ENCODE measurements at regions not wholly inside any gene's neighbourhood (a gene's known extent, or its start where the extent isn't known, plus 50 kb on each side); places are given as distances from the start of the nearest gene placed in this dataset.

- no peak overlapping the region for H3K27ac ChIP-seq
Observed at GRCh38 chr13:100754459-100754858, 79.9 kb upstream of the TMTC4 start.

GRCh38 chr13:100753376-100753775 lies 78.8 kb upstream of the TMTC4 start:
- no peak overlapping the region for H3K27ac ChIP-seq
- TF ChIP-seq CTCF (conservative IDR thresholded peaks at IDR 0.05) (no peak), ZFX (IDR thresholded peaks at IDR 0.05) (no peak)

More at GRCh38 chr13:100754459-100754858, 79.9 kb upstream of the TMTC4 start:
- TF ChIP-seq ZFX (IDR thresholded peaks at IDR 0.05): no peak
- TF ChIP-seq CTCF (conservative IDR thresholded peaks at IDR 0.05): no peak

GRCh38 chr13:100751826-100752225 lies 77.2 kb upstream of the TMTC4 start:
- TF ChIP-seq CTCF (conservative IDR thresholded peaks at IDR 0.05) (no peak), ZFX (IDR thresholded peaks at IDR 0.05) (no peak)
- no peak overlapping the region for H3K27ac ChIP-seq

GRCh38 chr13:100746953-100747683 lies 72.5 kb upstream of the TMTC4 start:
- H3K27ac ChIP-seq: no peak overlapping the region
- no peak for TF ChIP-seq ZFX (IDR thresholded peaks at IDR 0.05)

- H3K27ac ChIP-seq: no peak overlapping the region
- TF ChIP-seq ZFX (IDR thresholded peaks at IDR 0.05) (no peak), CTCF (conservative IDR thresholded peaks at IDR 0.05) (no peak)
Observed at GRCh38 chr13:100738176-100738855, 63.7 kb upstream of the TMTC4 start.

- TF ChIP-seq CTCF (conservative IDR thresholded peaks at IDR 0.05): no peak
- no peak for TF ChIP-seq ZFX (IDR thresholded peaks at IDR 0.05)
Observed at GRCh38 chr13:100735494-100735893, 60.9 kb upstream of the TMTC4 start.

GRCh38 chr13:100734194-100734720 lies 59.7 kb upstream of the TMTC4 start:
- H3K27ac ChIP-seq: peak overlapping the region; percentile 67
- TF ChIP-seq CTCF (conservative IDR thresholded peaks at IDR 0.05): no peak

More at GRCh38 chr13:100735494-100735893, 60.9 kb upstream of the TMTC4 start:
- H3K27ac ChIP-seq: peak overlapping the region; percentile 46
